GM12872 (cell line): ENCODE measurements at regions not wholly inside any gene's neighbourhood (a gene's known extent, or its start where the extent isn't known, plus 50 kb on each side); places are given as distances from the start of the nearest gene placed in this dataset.

Experiments used
- TF ChIP-seq, protein P1 (sequence below): IDR thresholded peaks from 3 replicates; pipeline ENCODE4 v1.5.1; 2011; ENCODE audit warnings: low read depth, mild to moderate bottlenecking, low read length, moderate library complexity; ENCODE audit not compliant: insufficient read depth

DNA sequence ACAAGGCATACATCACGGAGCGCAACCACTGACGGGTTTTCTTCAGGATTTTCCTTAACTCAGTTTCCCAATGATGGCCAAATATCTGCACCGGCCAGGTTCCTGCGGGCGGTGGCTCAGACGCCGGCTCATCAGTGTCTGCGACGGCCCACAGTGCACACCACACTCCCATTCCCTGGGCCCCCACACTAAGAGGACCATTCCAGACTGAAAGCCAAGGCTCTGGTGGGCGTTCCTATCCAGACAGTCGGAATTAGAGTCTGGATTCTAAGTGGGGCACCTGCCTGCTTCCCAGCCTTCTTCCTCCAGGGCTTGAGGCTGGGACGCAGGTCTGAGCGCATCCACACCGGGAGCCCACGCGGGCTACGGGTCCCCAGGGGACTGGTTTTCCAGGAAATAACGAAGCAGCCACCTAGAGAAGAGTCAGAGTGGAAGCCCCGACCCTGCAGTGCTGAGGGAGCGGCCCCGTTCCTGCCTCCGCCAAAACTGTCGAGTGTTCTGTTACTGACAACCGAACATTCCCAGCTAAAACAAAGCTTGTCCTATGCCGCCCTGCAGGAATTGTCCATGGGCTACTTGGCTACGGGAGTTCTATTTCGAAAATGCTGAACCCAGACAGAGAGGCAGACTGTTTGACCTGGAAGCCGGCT is 75.3 kb downstream of the TMEM18 start:
- TF ChIP-seq, protein P1, sequence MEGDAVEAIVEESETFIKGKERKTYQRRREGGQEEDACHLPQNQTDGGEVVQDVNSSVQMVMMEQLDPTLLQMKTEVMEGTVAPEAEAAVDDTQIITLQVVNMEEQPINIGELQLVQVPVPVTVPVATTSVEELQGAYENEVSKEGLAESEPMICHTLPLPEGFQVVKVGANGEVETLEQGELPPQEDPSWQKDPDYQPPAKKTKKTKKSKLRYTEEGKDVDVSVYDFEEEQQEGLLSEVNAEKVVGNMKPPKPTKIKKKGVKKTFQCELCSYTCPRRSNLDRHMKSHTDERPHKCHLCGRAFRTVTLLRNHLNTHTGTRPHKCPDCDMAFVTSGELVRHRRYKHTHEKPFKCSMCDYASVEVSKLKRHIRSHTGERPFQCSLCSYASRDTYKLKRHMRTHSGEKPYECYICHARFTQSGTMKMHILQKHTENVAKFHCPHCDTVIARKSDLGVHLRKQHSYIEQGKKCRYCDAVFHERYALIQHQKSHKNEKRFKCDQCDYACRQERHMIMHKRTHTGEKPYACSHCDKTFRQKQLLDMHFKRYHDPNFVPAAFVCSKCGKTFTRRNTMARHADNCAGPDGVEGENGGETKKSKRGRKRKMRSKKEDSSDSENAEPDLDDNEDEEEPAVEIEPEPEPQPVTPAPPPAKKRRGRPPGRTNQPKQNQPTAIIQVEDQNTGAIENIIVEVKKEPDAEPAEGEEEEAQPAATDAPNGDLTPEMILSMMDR, result no peak

DNA sequence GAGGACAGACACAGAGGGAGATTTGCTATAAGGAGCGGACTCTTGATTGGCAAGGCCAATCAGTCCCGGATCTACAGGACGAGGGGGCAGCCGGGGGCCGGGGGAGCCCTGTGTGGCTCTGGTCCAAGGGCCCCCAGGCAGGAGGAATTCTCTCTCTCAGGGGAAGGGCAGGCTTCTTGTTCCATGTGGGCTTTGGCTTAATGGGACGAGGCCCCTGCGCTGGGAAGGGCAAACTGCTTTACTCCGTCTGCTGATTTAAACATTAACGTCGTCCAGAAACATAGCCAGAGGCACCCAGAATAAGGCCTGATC is 75.9 kb downstream of the TMEM18 start:
- TF ChIP-seq, protein P1, result no peak

GRCh38 chr2:600542-601386 is 76.4 kb downstream of the TMEM18 start:
- TF ChIP-seq, protein P1, result no peak

DNA sequence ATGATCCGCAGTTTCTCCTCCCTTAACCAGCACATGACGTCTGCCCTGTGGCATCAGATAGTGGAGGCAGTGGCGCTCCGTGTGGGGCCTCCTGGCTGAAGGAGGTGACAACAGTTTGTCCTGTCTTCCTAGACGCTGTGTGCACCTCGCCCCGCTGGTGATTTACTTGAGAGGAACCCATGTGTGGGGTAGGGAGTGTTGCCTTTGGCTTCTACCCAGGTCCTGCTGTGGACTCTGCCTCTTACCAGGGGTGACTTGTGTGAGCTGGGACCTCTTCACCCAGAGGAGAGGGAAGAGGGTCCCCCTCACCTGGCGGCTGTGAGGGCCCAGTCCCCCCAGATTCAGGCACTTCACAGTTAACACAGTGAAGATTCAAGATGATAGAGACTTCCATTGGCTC is 77.6 kb downstream of the TMEM18 start:
- TF ChIP-seq, protein P1, result no peak

DNA sequence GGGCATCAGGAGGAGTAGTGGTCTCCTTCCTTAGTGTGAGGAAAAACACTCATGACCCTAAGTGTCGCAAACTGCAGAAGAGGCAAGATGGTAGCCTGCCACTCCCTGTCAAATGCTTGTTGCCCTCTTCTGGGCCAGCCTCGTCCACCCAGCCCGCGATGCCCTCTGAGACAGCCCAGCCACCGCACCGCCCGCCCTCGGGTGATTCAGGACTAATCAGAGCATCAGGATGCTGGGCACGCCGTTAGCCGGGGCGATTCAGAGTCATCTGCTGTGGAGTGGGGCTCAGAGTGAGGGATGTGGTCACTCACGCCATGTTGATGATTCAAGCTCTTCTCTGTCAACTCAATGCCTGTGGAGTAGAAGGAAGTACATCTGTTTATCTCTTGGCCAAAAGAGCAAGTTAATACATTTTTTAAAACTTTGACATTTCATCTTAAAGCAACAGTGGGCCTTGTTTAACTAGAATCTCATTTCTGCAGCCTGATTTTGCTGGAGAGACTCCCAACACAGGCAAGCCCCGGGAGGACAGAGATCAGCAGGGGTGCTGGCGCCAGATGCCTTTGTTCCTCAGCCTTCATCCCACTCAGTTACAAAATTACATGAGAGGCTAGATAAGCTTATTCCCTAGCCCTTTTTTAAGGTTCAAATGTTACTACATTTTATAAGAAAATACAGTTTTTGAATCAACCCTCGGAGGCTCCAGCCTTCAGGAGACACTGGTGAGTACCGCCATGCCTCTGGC is 79.0 kb downstream of the TMEM18 start:
- TF ChIP-seq, protein P1, result no peak

DNA sequence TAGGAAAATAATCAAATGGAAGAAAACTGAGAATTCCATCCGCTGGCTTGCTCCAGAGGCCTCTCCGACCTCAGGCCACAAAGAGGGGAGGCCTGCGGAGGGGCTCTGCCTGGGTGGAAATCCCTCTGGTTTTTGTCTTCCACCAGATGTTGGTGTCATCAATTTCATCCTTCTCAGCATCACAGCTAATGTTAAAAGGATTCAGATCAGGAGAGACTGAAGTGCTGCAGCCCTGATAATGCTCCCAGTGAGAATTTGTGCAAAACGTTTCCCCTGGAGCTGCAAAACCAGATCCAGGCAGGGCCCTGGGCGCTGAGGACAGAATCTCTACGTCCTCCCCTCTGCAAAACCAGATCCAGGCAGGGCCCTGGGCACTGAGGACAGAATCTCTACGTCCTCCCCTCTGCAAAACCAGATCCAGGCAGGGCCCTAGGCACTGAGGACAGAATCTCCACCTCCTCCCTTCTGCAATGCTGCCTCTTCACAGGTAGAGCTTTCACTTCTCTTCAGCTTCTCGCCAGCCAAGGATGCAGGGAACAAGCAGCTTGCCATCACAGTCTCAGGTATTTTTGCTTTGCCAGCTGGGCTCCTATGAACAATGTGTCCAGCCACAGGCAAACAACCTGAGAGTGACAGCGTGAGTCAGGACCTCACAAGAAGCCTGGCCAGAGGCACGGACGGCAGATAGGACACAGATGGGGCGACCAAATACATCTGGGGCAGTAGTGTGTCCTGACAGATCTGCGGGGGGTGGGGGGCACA is 81.2 kb downstream of the TMEM18 start:
- TF ChIP-seq, protein P1, result no peak
